NCI-H1694 (cell line): ENCODE measurements at regions not wholly inside any gene's neighbourhood (a gene's known extent, or its start where the extent isn't known, plus 50 kb on each side); places are given as distances from the start of the nearest gene placed in this dataset.

Source experiments
- DNase-seq: peaks from one replicate; lab custom pipeline; 2025; lab: John Stamatoyannopoulos, UW

GRCh38 chr2:180735799-180736198 is 244.6 kb upstream of the UBE2E3 start:
- DNase-seq = no peak

DNA sequence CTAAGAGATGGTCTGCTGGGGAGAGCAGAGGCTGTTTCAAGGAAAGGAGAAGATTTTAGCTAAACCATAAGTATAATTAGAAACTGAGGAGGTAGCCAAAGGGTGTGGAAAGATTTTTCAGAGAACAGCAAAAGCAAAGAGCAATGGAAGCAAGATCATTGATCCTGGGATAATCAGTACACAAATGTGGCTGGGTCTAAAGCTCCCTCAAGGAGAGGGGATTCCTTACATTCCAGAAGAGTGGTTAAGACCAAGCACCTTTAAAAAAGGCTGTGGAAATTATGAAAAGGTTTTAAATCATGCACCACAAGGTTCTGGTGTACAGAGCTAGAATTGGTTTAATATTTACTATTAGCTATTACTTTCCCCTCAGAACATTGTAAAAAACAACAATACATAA is 246.0 kb upstream of the UBE2E3 start:
- DNase-seq = no peak

- no peak for DNase-seq
Observed at GRCh38 chr2:180733330-180733729, 247.1 kb upstream of the UBE2E3 start.

DNA sequence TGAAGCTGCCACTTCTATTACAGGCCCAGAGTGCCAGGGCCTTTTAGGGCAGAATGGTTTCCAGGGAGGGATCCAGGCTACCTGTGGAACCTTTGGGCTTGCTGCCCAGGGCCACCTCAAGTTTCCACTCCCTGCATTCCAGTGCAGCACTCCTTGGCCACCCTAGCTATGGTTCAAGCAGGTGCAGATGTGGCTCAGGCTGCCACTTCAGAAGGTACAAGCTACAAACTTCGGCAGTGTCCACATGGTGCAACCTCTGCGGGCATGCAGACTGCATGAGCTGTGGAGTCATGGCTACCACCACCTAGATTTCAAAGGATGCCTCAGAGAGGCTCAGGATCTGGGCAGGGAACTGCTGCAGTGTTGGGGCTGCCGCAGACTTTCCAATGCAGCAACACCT is 248.1 kb upstream of the UBE2E3 start:
- DNase-seq = no peak

DNA sequence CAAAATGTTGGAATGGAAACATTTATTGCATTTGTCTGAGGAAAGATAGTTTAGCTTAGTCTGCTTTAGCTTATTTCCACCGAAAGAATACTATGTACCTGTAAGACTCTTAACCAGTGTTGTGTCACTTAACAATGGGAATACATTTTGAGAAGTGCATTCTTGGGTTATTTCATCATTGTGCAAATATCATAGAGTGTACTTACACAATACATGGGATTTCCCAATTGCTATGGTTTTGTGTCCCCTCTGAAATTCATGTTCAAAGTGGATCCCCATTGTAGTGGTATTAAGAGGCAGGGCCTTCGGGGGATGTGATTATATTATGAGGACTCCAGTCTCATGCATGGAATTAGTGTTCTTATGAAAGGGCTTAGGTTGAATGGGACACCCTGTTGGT is 249.4 kb upstream of the UBE2E3 start:
- no peak for DNase-seq

GRCh38 chr2:180728928-180729559 is 251.4 kb upstream of the UBE2E3 start:
- DNase-seq = no peak

GRCh38 chr2:180723712-180724111 is 256.7 kb upstream of the UBE2E3 start:
- DNase-seq = no peak

- no peak for DNase-seq
Observed at GRCh38 chr2:180722551-180723239, 257.7 kb upstream of the UBE2E3 start.

GRCh38 chr2:180720829-180721228 is 259.6 kb upstream of the UBE2E3 start:
- no peak for DNase-seq

- DNase-seq = no peak
Observed at GRCh38 chr2:180717588-180717987, 262.8 kb upstream of the UBE2E3 start.

DNA sequence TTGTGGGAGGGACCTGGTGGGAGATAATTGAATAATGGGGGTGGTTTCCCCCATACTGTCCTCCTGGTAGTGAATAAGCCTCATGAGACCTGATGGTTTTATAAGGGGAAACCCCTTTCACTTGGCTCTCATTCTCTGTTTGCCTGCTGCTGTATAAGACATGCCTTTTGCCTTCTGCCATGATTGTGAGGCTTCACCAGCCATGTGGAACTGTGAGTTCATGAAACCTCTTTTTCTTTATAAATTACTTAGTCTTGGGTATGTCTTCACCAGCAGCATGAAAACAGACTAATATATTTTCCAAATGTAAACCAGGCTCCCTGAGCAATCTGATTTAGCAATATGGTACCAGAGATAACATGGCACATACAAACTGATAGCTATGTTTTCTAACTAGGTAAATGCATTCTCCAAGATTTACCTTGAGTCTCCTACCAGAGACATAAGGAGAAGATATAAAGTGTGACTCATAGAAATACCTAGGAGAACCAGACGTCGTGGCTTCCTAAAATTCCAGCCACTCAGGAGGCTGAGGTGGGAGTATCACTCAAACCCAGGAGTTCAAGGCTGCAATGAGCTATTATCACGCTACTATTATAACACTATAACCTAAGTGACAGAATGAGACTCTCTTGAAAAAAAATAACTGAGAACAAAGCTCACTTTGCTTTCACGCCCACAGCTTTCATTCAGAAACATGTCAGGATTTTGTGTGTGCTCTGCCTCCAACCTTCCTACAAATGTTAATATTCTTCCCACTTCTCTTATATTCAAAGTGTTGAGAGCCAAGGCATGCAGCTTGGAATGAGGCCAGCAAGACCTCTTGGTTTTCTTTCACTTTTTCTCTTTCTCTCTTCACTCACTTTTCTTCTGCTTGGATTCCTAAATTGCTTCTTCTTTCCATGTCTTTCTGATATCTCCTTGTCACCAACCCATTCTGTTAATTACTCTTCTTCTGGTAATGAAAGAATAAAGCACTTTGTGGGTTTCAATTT is 263.9 kb upstream of the UBE2E3 start:
- no peak for DNase-seq

DNA sequence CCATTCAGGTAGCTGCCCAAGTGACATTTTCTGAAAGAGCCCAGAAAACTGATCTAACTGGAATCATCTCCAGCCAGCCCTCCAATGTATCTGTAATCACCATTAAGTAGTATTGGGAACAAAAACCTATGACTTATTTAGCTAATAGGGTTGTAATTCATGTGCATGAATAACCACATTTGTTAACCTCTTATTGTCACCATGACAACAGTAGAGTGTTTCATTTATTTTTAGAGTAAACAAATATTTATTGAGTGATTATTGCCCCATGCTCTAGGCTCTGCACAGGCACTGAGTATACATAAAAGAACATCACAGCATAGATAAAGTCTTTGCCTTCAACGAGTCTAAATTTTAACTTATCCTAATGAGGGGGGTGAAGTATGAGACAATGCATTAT is 265.4 kb upstream of the UBE2E3 start:
- no peak for DNase-seq

- no peak for DNase-seq
Observed at GRCh38 chr2:180709392-180710145, 270.8 kb upstream of the UBE2E3 start.

GRCh38 chr2:180707884-180708205 is 272.6 kb upstream of the UBE2E3 start:
- peak; percentile 28 for DNase-seq

- no peak for DNase-seq
Observed at GRCh38 chr2:180707175-180707883, 273.1 kb upstream of the UBE2E3 start.

DNA sequence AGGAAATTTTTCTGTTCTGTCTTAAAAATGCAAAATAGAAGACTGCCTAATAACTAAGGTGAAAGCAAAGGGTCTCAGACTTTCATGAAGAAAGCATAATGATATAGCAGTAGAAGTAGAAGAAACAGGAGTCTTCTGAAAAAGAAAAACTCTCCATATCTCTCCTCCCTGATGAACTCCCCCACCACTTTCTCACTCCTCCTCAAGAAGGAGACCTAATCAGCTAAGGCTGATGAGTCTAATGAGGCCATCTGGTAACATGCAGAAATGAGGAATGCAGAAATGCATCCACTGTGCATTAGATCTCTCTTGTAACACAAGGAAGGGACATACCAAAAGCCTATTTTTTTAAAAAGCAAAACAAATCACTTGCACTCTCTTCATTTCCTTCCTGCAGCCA is 273.7 kb upstream of the UBE2E3 start:
- DNase-seq = no peak

GRCh38 chr2:180705551-180705950 is 274.9 kb upstream of the UBE2E3 start:
- DNase-seq = no peak

DNA sequence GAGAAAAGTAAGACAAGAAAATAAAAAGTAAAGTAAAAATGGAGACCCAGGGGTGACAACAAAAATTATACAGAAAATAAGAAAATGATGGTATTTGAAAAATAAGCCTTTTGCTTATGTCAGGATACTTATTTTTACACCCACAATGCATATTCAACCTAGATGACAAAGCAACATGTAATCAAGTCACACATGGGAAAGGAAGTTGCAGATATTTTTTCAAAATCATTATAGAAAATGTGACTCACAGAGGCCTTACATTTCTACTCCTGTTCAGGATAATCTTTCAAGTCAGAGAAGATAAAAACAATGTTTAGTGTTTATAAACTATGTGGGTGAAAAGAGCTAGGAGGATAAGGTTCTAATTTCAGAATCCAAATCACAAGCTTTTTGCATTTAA is 275.3 kb upstream of the UBE2E3 start:
- no peak for DNase-seq

DNA sequence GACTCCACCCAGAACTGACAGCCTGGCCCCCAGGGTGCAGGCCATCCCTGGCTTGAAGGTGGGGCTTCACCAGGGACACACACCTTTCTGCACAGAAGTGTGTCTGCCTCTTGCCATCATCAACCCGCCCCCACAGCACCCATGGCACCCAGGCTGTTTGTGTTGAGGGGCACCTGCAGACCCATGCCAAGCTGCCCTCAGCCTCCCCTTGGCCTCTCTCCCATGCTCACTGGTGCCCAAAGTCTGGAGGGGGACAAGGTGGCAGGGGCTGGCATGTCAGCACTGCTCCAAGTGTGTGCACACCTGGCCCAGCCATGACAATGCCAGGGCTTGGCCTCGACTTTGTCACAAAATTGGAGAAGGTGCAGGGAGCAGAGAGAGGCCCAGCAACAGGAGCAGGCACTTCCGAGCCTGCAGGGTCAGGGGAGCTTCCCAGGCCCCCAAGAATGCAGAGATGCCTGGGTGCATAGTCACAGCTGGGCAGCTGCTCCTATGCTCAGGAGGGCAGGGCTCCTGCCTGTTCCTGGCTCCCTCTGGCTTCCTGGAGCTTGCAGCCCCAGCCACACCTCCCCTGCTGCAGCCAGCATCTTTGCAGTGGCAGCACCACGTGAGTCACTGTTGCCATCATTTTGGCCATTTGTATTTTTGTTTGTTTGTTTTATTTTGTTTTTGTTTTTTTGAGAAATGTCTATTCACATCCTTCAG is 280.6 kb upstream of the UBE2E3 start:
- no peak for DNase-seq

- DNase-seq = no peak
Observed at GRCh38 chr2:180698668-180699067, 281.7 kb upstream of the UBE2E3 start.
